ENCODE measurements at regions not wholly inside any gene's neighbourhood (a gene's known extent, or its start where the extent isn't known, plus 50 kb on each side); places are given as distances from the start of the nearest gene placed in this dataset.
A peak's percentile ranks its signal among the peaks of the same experiment; 100 is the strongest.
"Not testable (repeated sequence)": the region's sequence is repeated elsewhere in the genome, so short reads cannot be mapped to it uniquely, and the experiment has no call there.

DNA sequence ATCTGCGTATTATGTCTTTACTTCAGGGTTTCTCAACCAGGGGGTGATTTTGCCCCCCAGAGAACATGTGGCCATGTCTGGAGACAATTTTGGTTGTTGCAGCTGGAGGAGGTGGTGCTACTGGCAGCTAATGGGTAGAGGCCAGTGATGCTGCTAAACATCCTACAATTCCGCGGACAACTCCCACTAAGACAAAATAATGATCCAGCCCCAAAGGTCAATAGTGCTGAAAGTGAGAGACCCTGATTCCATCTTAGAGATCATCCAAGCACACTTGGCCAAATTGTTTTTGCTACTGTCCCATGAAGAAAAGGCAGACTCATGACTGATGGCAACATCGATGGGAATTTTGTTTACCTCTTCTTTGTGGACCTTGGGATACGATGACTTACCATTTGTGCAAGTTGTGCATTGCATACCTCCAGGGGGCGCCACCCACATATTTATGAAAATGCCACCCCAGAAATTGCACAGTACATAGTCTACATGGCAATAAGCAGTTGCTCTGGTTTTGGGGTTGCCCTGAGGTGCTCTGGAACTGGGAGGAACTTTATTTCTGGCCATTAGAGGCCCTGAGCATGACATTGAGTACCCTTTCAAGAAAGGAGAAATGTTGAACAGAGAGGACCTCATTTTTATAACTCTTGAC lies 144.3 kb downstream of the UNC93B1 start:
- intact Hi-C loops (cut with DNase I); H3K27me3 ChIP-seq; H3K36me3 ChIP-seq; H3K4me3 ChIP-seq; H3K4me1 ChIP-seq; DNase-seq (ENCODE audit: extremely low spot score in 2 of 2); H3K27ac ChIP-seq; H3K9me3 ChIP-seq: not testable (repeated sequence)
- TF ChIP-seq, protein P1, sequence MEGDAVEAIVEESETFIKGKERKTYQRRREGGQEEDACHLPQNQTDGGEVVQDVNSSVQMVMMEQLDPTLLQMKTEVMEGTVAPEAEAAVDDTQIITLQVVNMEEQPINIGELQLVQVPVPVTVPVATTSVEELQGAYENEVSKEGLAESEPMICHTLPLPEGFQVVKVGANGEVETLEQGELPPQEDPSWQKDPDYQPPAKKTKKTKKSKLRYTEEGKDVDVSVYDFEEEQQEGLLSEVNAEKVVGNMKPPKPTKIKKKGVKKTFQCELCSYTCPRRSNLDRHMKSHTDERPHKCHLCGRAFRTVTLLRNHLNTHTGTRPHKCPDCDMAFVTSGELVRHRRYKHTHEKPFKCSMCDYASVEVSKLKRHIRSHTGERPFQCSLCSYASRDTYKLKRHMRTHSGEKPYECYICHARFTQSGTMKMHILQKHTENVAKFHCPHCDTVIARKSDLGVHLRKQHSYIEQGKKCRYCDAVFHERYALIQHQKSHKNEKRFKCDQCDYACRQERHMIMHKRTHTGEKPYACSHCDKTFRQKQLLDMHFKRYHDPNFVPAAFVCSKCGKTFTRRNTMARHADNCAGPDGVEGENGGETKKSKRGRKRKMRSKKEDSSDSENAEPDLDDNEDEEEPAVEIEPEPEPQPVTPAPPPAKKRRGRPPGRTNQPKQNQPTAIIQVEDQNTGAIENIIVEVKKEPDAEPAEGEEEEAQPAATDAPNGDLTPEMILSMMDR (IDR thresholded peaks at IDR 0.05): peak in 1 of 3 experiments; percentile 11

DNA sequence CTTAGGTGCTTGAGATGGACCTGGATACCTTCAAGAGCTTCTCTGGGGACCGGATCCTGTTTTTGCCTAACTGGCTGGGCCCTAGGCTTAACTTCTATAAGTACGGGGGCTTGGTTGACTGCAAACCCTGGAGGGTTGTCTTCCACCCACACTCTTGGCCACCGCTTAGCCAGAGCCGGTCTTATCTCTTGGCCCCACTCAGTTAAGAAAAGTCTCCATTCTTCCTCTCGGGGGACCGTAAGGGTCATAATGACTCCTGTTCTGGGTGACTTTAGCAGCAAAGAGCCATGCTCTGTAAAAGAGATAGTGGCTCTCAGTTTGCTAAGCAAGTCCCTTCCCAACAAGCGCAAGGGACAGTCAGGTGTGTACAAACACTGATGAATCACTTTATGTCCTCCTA lies 153.2 kb downstream of the UNC93B1 start:
- intact Hi-C loops (cut with DNase I); H3K27ac ChIP-seq; H3K27me3 ChIP-seq; H3K36me3 ChIP-seq; H3K4me3 ChIP-seq; H3K9me3 ChIP-seq; DNase-seq (ENCODE audit: extremely low spot score in 2 of 2); H3K4me1 ChIP-seq: not testable (repeated sequence)

DNA sequence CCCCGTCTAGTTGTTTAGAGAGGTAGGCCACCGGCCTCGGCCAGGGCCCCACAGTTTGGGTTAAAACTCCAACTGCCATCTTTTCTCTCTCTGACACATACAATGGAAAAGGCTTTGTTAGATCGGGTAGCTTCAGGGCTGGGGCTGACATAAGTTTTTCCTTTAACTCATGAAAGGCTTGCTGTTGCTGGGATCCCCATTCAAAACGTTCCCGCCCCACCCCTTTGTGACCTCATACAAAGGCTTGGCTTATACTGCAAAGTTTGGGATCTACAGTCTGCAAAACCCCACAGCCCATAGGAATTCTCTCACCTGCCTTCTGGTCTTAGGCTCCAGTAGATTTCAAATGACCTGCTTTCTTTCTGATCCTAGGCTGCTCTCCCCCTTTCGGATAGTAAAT lies 154.1 kb downstream of the UNC93B1 start:
- H3K9me3 ChIP-seq; H3K4me3 ChIP-seq; DNase-seq (ENCODE audit: extremely low spot score in 2 of 2); intact Hi-C loops (cut with DNase I); H3K27me3 ChIP-seq; H3K4me1 ChIP-seq; H3K27ac ChIP-seq; H3K36me3 ChIP-seq: not testable (repeated sequence)

DNA sequence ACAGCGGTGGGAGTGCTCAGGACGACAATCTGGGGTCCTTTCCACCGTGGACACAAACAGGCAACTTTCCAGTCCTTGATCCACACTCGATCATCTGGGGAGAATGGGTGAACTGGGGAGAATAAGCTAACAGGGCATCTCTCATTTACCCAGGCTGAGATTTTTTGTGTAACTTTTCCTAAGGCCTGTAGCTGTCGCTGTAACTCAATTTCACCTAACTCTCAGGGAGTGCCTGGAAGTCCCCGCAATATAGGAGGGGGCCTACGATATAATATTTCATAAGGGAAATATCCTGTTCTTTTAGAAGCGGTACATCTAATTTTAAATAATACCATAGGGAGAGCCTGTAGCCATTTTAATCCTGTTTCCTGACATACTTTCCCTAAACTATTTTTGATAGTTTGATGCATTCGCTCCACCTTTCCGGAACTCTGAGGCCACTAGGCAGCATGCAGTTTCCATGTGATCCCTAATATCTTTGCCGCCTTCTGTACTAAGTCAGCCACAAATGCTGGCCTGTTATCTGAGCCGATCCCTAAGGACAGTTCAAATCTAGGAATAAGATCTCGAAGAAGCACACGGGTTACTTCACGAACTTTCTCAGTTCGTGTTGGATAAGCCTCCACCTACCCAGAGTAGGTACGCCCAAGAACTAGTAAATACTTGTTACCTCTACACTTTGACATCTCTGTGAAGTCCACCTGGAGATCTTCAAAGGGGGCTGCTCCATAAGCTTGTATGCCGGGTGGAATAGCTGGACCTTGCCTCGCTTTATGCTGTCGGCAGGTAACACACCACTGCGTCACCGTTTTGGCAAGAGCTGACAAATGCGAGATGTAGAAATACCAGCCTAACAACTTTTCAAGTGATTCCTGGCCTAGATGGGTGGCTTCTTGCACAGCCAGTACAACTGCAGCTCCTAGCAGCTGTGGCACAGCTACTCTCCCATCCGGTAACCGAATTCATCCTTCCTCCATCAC lies 155.7 kb downstream of the UNC93B1 start:
- H3K9me3 ChIP-seq; H3K4me1 ChIP-seq; intact Hi-C loops (cut with DNase I); H3K27me3 ChIP-seq; DNase-seq (ENCODE audit: extremely low spot score in 2 of 2); H3K36me3 ChIP-seq: not testable (repeated sequence)
- Histone ChIP-seq H3K27ac (peak overlapping the region; percentile 68), H3K4me3 (peak overlapping the region in 1 of 2 donors; percentile 34)

DNA sequence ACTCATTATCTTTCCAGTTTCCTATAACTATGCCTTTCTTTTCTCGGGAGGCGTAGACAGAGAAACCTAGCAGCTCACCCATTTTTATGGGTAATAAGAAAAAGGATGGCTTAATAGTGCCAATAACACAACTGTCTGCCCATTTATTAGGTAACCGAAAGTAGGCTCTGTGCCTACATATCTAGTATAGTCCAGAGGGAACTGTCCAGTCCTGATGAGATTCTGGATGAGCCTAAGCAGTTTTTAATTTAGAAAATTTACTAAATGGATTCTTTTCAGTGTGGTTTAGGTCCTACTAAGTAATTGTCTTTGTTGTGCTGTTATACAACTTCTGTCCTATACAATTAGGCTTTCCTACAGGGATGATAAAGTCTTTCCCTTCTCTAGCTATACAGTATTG lies 157.6 kb downstream of the UNC93B1 start:
- DNase-seq (ENCODE audit: extremely low spot score in 2 of 2); H3K9me3 ChIP-seq; H3K4me1 ChIP-seq; H3K27me3 ChIP-seq; H3K4me3 ChIP-seq; H3K36me3 ChIP-seq; intact Hi-C loops (cut with DNase I); H3K27ac ChIP-seq: not testable (repeated sequence)

DNA sequence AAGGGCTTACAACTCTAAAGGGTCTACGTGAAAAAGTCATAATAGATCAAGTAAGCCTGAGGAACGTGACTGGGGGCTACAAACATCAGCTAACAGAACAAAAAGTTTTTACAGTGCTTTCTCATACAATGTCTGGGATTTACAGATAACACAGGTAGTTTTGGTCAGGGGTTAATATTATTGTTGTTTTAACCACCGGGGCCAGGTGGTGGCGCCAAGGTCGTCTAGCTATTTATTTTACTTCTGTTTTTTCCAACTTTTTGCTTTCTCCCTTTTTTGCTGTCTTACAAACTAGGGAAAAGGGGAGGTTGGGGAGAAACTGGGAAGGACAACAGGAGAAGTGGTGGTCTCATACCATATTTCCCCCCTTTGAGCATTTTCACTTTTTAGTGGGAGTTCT lies 158.6 kb downstream of the UNC93B1 start:
- H3K27me3 ChIP-seq; H3K4me3 ChIP-seq; intact Hi-C loops (cut with DNase I); DNase-seq (ENCODE audit: extremely low spot score in 2 of 2); H3K27ac ChIP-seq; H3K9me3 ChIP-seq; H3K4me1 ChIP-seq; H3K36me3 ChIP-seq: not testable (repeated sequence)

DNA sequence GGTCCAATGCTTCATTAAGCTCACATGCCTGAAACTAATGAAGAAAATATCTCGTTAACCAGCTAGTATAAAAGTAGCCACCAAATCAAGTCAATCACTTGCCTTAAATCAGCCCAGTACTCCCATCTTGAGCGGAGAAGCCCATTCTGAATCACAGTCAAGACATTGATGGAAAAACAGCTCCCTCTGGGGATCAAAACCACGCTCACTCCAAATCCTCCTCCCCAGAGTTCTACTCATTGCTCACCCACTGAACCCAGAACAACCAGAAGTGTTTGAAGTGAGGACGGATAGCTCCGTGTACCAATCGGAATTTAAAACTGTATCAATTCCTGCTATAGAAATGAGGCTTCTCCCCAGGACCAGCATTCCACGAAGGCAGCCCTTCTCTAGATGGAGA lies 163.3 kb downstream of the UNC93B1 start:
- DNase-seq (ENCODE audit: extremely low spot score in 2 of 2); H3K27me3 ChIP-seq; H3K4me1 ChIP-seq; H3K9me3 ChIP-seq; H3K36me3 ChIP-seq; H3K27ac ChIP-seq; intact Hi-C loops (cut with DNase I); H3K4me3 ChIP-seq: not testable (repeated sequence)

DNA sequence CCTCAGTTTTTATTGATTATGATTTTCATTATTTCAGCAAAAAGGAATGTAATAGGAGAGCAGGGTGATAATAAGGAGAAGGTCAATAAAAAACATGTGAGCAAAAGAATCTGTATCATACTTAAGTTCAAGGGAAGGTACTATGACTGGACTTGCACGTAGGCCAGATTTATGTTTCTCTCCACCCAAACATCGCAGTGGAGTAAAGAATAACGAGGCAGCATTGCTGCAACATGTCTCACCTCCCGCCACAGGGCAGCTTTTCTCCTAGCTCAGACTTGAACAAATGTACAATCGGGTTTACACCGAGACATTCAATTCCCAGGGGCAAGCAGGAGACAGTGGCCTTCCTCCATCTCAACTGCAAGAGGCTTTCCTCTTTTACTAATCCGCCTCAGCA lies 155.7 kb upstream of the ALDH3B2 start:
- H3K9me3 ChIP-seq; H3K27me3 ChIP-seq; DNase-seq (ENCODE audit: extremely low spot score in 2 of 2); intact Hi-C loops (cut with DNase I); H3K27ac ChIP-seq; H3K4me1 ChIP-seq; H3K36me3 ChIP-seq; H3K4me3 ChIP-seq: not testable (repeated sequence)
- peak in 1 of 2 donors; percentile 43 for TF ChIP-seq POLR2AphosphoS5 (IDR thresholded peaks at IDR 0.05; ENCODE audit: insufficient read depth in 1 of 2, low read depth in 1 of 2)

DNA sequence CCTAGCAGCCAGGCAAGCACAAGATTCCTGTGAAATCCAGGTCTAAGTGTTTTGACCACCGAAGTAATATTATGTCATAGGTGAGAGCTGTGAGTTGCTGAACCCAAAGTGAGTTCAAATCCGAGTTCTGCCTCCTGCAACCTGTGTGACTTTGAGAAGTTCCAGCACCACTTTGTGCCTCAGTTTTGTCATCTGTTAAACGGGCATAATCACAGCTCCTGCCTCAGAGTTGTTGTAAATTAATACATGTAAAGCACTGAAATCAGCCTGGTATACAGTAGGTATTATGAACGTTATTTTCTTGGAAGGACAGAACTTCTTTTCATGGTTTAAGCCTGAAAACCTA lies 152.5 kb upstream of the ALDH3B2 start:
- H3K4me1 ChIP-seq; H3K4me3 ChIP-seq; H3K27ac ChIP-seq; H3K9me3 ChIP-seq; DNase-seq (ENCODE audit: extremely low spot score in 2 of 2); H3K36me3 ChIP-seq; H3K27me3 ChIP-seq; intact Hi-C loops (cut with DNase I): not testable (repeated sequence)
